Thymus (tissue), 11 donors: ENCODE measurements at regions not wholly inside any gene's neighbourhood (a gene's known extent, or its start where the extent isn't known, plus 50 kb on each side); places are given as distances from the start of the nearest gene placed in this dataset.

ENCODE experiments used
- DNase-seq, 9 donors: peaks; one replicate each; pipeline ENCODE4 v3.0.0-alpha.2; 2013; ENCODE audit warnings: low spot score in 9 of 9, low read depth in 6 of 9, missing footprints in 1 of 9
- H3K27ac ChIP-seq, 2 donors: one replicate each; pipeline ENCODE4 v1.5.1; 2013; ENCODE audit warnings: control low read depth in 1 of 2, low read depth in 1 of 2, low read length in 1 of 2, mild to moderate bottlenecking in 1 of 2, moderate library complexity in 1 of 2
- H3K27me3 ChIP-seq, 2 donors: one replicate each; pipeline ENCODE4 v1.5.1; 2013; ENCODE audit warnings: low read length in 1 of 2; ENCODE audit not compliant: control insufficient read depth in 2 of 2, insufficient read depth in 1 of 2
- H3K36me3 ChIP-seq, 2 donors: one replicate each; pipeline ENCODE4 v1.5.1; 2013; ENCODE audit warnings: low read length in 1 of 2, mild to moderate bottlenecking in 1 of 2, moderate library complexity in 1 of 2; ENCODE audit not compliant: control insufficient read depth in 2 of 2, insufficient read depth in 2 of 2
- H3K4me1 ChIP-seq, 2 donors: one replicate each; pipeline ENCODE4 v1.5.1; 2013; ENCODE audit warnings: low read length in 2 of 2; ENCODE audit not compliant: control insufficient read depth in 2 of 2, insufficient read depth in 2 of 2
- H3K4me3 ChIP-seq, 2 donors: one replicate each; pipeline ENCODE4 v1.5.1; 2013; ENCODE audit warnings: low read length in 2 of 2, control low read depth in 1 of 2, mild to moderate bottlenecking in 1 of 2
- H3K9me3 ChIP-seq, 2 donors: one replicate each; pipeline ENCODE4 v1.5.1; 2013; ENCODE audit warnings: low read length in 1 of 2, mild to moderate bottlenecking in 1 of 2; ENCODE audit not compliant: control insufficient read depth in 2 of 2, insufficient read depth in 1 of 2
- WGBS: extraction: QIAGEN DNeasy Blood & Tissue Kit; methylation state at CpG from one replicate; pipeline ENCODE4 v1.1.7; 2013; 5-methylcytosine and 5-hydroxymethylcytosine counted together
- donor health status: healthy.

DNA sequence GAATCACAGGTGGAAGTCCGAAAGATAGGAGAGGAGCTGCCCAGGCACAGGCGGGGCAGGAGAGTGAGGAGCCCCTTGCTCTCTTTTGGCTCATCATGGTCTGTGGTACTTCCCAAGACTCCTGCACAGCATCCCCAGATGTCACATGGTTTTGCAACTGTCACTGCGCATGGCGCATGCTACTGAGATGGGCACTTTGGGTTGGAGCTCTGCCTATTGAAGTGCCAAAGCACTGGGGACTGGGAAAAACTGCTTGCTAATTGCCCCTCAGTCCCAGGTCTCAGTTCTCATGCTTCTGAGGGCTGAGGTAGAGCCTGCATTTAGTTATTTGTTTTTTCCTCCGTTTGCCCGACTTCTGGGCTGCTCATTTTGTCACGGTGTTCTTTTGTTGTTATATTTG lies 156.8 kb upstream of the CDH13 start:
- Histone ChIP-seq H3K9me3 (no peaks in the 10 kb centered on the region), H3K27ac (no peak overlapping the region), H3K27me3 (no peaks in the 10 kb centered on the region), H3K4me1 (no peaks in the 10 kb centered on the region), H3K4me3 (no peak overlapping the region), H3K36me3 (no peaks in the 10 kb centered on the region)
- WGBS: 83% methylated on average over 7 of the region's 7 CpGs
- no peak for DNase-seq

GRCh38 chr16:82464187-82464586 lies 162.6 kb upstream of the CDH13 start:
- no peaks in the 10 kb centered on the region for H3K36me3 ChIP-seq
- no peak overlapping the region for H3K27ac ChIP-seq
- no peaks in the 10 kb centered on the region for H3K4me1 ChIP-seq
- H3K27me3 ChIP-seq: no peaks in the 10 kb centered on the region
- H3K9me3 ChIP-seq: no peaks in the 10 kb centered on the region
- no peak overlapping the region for H3K4me3 ChIP-seq
- no peak for DNase-seq
- WGBS: 85% methylated on average over 13 of the region's 13 CpGs

- Histone ChIP-seq H3K4me3 (no peak overlapping the region), H3K36me3 (no peaks in the 10 kb centered on the region), H3K4me1 (no peaks in the 10 kb centered on the region), H3K27ac (no peak overlapping the region), H3K9me3 (no peaks in the 10 kb centered on the region), H3K27me3 (no peaks in the 10 kb centered on the region)
- no peak for DNase-seq
- 61% methylated on average over 3 of the region's 3 CpGs for WGBS
Observed at GRCh38 chr16:82460766-82461165, 166.0 kb upstream of the CDH13 start.

GRCh38 chr16:82459580-82460256 lies 167.1 kb upstream of the CDH13 start:
- WGBS: 49% methylated on average over 11 of the region's 11 CpGs

DNA sequence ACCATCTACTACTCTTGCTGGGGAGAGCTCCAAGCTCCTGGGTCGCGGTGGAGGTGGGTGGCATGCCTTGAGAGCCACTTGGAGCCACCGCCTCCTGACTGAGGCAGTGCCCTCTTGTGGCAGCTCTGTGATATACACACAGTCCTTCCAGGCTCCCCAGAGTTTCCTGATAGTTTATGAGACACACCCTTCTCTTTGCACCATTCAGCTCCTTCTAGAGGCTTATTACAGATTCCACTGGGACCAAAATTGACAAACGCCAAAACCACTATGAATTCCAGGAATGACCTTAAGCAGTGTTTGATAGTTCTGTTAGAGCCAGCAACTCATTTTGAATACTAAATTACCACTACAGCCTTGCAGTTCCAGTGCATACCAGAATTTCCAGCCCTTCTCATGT lies 170.1 kb upstream of the CDH13 start:
- H3K4me1 ChIP-seq: no peaks in the 10 kb centered on the region
- WGBS: 10% methylated on average over 4 of the region's 4 CpGs

More at GRCh38 chr16:82459580-82460256, 167.1 kb upstream of the CDH13 start:
- no peaks in the 10 kb centered on the region for H3K4me1 ChIP-seq
- H3K4me3 ChIP-seq: no peak overlapping the region
- no peaks in the 10 kb centered on the region for H3K9me3 ChIP-seq
- no peak for DNase-seq
- H3K27ac ChIP-seq: no peak overlapping the region
- H3K27me3 ChIP-seq: no peaks in the 10 kb centered on the region
- no peaks in the 10 kb centered on the region for H3K36me3 ChIP-seq

DNA sequence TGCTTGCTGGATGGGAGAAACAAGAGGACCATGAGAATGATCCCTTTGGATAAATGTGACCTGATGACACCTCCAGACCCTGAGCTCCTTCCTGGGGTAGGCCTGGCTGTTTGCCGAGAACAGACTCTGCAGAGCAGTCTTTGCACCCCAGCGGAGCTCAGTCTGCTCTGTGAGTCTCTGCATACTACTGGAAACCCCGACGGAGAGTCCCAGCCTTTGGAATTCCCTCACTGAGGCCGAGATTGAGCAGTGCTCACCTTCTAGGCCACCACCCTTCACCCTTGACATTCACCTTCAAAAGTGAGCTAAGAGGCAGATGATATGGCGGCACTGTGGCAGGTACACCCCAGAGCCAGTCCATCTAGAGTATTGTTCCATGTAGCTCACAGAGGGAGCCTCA lies 172.2 kb upstream of the CDH13 start:
- H3K27me3 ChIP-seq: no peaks in the 10 kb centered on the region
- H3K4me1 ChIP-seq: no peaks in the 10 kb centered on the region
- no peak for DNase-seq
- no peak overlapping the region for H3K4me3 ChIP-seq
- H3K36me3 ChIP-seq: no peaks in the 10 kb centered on the region
- 90% methylated on average over 6 of the region's 6 CpGs for WGBS
- H3K27ac ChIP-seq: no peak overlapping the region
- H3K9me3 ChIP-seq: no peaks in the 10 kb centered on the region

More for the DNA sequence above, 170.1 kb upstream of the CDH13 start:
- DNase-seq: peak; percentile 1 to 40 (median 15)
- H3K4me3 ChIP-seq: no peak overlapping the region
- H3K9me3 ChIP-seq: no peaks in the 10 kb centered on the region
- no peaks in the 10 kb centered on the region for H3K36me3 ChIP-seq
- no peak overlapping the region for H3K27ac ChIP-seq
- no peaks in the 10 kb centered on the region for H3K27me3 ChIP-seq

DNA sequence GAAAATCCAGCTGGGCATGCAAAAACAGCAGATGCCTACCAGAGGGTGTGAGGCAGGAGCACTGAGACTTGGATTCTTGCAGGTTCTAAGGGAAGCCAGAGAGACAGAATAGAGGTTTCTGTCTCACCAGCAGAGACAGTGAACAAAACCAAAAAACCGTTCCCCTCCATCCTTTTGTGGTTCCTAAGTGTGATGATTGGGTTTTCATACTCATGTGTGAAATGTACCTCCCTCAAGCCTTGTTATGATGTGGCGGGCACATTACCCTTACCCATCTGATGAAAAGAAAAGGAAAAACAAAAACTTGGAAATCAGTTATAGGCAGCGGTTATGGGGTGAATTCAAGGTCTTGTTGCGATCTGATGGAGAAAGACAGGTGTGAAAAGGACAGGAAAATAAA lies 172.6 kb upstream of the CDH13 start:
- no peak for DNase-seq
- H3K4me1 ChIP-seq: no peaks in the 10 kb centered on the region
- H3K36me3 ChIP-seq: no peaks in the 10 kb centered on the region
- 92% methylated on average over 4 of the region's 4 CpGs for WGBS
- H3K27ac ChIP-seq: no peak overlapping the region
- no peak overlapping the region for H3K4me3 ChIP-seq
- H3K9me3 ChIP-seq: no peaks in the 10 kb centered on the region
- H3K27me3 ChIP-seq: no peaks in the 10 kb centered on the region

- Histone ChIP-seq H3K4me3 (no peak overlapping the region), H3K27me3 (no peaks in the 10 kb centered on the region), H3K36me3 (no peaks in the 10 kb centered on the region), H3K4me1 (no peaks in the 10 kb centered on the region), H3K9me3 (no peaks in the 10 kb centered on the region), H3K27ac (no peak overlapping the region)
- WGBS: 88% methylated on average over 11 of the region's 11 CpGs
- DNase-seq: no peak
Observed at GRCh38 chr16:82452004-82452756, 174.6 kb upstream of the CDH13 start.

DNA sequence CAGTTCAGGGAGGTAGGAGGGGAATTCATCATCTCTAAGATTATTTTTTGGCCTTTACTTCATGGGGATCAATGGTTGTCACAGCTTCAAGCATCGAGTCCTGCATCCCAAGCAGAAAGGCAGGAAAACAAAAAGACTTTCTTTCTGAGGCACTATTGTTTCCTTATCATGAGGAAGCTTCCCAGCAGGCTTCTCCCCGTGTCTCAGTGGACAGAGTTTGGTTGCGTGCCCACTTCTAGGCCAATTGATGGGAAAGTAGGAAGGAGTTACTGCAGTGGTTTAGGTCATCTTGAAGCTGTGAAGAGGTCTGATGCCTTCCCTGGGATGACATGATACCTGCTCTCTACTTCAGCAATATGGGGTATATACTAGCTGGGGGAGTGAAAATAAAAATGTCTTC lies 175.3 kb upstream of the CDH13 start:
- H3K36me3 ChIP-seq: no peaks in the 10 kb centered on the region
- H3K9me3 ChIP-seq: no peaks in the 10 kb centered on the region
- H3K27me3 ChIP-seq: no peaks in the 10 kb centered on the region
- 58% methylated on average over 3 of the region's 3 CpGs for WGBS
- H3K4me1 ChIP-seq: no peaks in the 10 kb centered on the region
- H3K4me3 ChIP-seq: no peak overlapping the region
- H3K27ac ChIP-seq: no peak overlapping the region
- no peak for DNase-seq
